NCI-H2029 treated with DMSO at 0.1 percent for 48 hours (cell line): ENCODE measurements at regions not wholly inside any gene's neighbourhood (a gene's known extent, or its start where the extent isn't known, plus 50 kb on each side); places are given as distances from the start of the nearest gene placed in this dataset.
"Not testable (repeated sequence)": the region's sequence is repeated elsewhere in the genome, so short reads cannot be mapped to it uniquely, and the experiment has no call there.

ENCODE experiments used
- DNase-seq: peaks from one replicate; lab custom pipeline; 2025; lab: John Stamatoyannopoulos, UW

DNA sequence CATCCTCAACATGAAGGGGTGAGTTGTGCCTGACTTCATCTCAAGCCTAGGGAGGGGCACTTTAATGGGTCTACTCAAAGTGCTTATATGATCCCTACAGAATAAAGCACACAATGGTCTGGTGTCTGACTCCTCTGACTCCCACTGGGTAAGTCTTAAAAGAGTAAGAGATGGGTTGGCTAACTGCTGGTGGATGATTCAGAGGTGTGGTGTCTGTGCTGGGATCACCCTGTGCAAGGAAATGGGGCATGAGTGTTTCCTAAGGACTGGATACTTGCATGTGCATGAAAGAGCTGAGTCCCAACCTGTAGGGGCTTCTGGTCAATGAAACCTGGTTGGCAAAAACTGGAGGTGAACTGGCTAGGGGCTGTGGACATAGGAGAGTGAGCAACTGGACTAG lies 158.8 kb downstream of the IL20RB start:
- no peak for DNase-seq

DNA sequence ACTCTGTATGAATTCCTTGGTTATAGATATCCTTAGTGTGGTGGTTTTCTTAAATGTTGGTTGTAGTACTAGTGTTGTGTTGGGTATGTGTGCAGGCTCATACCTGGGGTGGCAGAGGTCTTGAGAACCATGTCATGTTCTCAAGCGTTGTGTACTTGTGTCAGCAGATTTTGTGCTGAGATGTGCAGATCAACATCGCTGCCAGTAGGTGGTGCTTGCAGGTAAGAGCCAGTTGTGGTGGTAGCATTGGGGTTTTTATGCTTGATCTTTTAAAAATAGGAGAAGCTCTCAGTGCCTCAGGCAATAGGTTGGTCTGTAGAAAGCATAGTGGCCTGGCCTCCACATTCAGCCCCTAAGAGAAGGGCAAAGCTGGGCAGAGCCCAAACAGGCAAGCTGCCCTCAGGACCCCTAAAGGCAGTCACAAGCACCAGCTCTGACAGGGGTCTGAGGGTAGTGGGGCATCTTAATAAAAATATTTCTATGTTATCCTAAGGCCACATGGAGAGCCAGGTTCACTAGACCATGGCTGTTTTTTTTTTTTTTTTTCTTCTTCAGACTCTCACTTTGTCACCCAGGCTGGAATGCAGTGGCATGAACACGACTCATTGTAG lies 164.0 kb downstream of the IL20RB start:
- DNase-seq = peak; percentile 28

DNA sequence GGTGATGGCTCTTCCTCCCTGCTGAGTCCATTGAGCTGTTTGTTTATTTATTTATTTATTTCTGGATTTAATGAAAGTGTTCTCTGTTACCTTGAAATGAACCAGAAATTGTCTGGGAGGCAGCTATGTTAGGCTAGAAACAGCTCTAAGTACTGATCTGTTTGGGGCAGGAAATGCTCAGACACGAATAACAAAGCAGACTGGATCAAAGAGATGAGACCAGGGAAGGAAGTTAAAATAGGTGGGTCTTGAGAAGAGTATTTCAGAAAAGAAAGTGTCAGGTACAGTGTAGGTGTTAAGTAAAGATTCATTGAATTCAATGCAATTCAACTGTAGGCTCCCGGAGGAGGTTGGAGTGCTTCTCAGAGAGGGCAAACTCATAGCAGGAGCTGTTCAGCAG lies 173.3 kb downstream of the IL20RB start:
- no peak for DNase-seq

DNA sequence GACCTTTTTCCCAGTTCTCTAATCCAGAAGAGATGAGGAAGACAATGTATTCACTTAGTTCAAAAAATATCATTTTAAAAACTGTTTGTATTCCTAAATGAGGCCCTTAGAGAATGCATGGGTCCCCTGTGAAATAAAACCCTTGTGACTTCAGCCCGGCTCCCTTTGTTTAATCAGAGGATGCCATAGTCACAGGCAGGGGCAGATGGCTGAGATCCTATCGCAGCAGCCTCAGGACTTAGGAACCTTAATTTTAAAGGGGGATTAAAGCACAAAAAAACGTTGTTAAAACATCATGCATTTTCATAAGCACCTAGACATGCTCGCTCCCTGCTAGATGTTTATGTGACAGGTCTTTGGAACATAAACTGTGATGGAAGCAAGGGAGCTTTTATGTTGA lies 176.6 kb downstream of the IL20RB start:
- DNase-seq = no peak

DNA sequence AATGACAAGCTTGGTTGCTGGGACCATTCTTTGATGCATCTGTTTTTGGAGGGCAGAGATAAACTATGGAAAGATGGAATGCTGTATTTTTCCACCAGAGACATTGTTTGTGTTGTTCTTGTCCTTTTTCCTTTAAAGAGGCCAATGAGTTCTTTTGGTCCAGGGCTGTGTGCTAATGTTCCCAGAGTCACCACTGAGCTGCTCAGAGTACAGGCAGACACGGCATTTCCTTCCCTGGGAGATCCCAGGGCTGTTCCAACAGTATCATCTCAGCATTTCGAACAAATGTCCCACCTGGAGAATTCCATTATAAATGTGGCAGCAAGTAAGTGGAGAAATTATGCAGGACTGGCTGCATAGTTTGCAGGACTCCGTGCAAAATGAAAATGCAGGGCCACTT lies 190.6 kb downstream of the IL20RB start:
- no peak for DNase-seq

GRCh38 chr3:137148917-137149316 lies 191.1 kb downstream of the IL20RB start:
- DNase-seq = no peak

- DNase-seq = no peak
Measured at GRCh38 chr3:137150825-137151224, 193.0 kb downstream of the IL20RB start.

DNA sequence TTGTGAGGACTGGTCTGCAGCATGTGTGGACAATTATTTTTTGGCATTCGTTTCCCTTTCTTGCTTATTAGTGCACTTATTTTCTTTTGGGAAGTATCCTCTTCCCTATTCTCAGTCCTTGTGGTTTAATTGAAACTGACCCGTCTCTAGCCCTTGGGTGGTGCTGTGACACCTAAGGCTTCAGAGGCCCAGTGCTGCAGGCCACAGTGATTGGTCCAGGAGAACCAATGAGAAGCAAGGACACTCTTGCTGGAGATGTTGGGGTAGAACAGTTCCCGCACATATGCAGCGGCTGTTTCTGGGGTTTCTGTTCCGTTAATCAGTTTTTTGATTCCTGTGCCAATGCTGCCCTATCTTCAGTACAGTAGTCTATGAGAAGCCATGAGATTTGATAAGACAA lies 195.3 kb downstream of the IL20RB start:
- not testable (repeated sequence) for DNase-seq

GRCh38 chr3:137163241-137163871 lies 205.6 kb downstream of the IL20RB start:
- DNase-seq = no peak

DNA sequence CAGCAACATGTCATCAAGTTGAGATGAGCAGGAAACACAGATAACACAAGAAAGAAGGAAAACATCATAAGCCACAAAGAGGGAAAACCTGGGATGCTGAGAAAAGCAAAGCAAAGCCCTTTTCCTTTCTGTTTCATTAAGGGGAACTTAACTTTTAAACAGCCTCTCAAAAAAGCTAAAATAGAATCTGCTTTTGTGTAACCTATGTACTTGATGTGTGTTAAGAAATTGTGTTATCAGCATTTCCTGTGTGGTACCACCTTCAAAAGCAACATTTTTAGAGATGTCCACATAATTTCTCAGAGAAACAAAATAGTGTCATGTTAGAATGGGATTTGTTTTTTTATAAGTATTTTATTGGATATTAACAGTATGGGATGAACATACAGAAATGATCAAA lies 206.2 kb downstream of the IL20RB start:
- DNase-seq = no peak

GRCh38 chr3:137165117-137165806 lies 207.5 kb downstream of the IL20RB start:
- no peak for DNase-seq

- DNase-seq = no peak
Measured at GRCh38 chr3:137171834-137172603, 214.2 kb downstream of the IL20RB start.

GRCh38 chr3:137172728-137173127 lies 214.9 kb downstream of the IL20RB start:
- DNase-seq = no peak

- no peak for DNase-seq
Measured at GRCh38 chr3:137174514-137174913, 216.7 kb downstream of the IL20RB start.

DNA sequence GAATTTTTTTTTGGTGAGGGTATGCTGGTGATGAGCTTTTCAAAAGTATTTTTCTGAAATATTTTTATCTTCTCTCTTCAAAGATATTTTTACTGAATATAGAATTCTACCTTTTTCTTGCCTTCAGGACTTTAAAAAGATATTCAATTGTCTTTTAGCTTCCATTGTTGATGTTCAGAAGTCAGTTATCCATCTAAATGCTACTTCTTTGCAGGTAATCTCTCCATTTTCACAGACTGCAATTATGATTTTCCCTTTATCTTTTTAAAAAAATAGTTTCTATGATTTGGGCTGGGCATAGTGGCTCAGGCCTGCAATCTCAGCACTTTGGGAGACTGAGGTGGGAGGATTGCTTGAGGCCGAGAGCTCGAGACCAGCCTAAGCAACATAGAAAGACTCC lies 222.4 kb downstream of the IL20RB start:
- DNase-seq = no peak

DNA sequence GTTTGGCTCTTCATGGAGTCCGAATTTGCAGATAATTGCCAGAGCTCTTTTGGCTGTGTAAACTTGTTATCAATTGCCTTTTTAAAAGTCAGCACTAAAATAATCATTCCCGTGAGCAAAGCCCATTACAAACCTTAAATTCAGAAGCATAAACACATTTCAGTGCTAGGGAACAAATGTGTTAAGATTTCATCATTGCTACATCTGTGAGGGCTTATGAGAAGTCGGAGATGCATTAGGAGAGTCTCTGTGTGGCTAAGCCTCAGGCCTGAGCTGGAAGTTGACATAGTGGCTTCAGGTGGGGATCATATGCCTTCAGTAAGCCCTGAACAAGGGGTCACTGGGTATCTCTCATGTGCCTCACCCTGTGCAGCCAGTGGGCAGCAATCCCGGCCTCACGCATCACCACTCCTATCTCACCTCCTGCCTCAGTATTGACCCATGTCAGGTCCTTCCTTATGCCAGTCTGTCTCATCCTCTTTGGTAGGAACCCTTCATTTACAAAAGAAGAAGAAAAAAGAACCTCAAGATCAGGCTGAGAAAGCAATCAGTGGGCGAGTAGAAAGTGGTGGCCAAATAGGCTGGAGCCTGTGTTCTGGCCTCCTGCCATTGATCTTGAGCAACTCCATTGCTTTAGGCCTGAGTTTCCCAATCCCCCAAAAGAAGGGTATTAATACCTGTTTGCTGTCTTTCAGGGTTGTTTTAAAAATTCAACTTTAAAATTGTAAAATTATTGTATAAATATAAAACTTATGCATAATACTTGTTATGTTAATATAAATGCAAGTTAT lies 233.5 kb downstream of the IL20RB start:
- no peak for DNase-seq

- DNase-seq = no peak
Measured at GRCh38 chr3:137191951-137192350, 234.2 kb downstream of the IL20RB start.

DNA sequence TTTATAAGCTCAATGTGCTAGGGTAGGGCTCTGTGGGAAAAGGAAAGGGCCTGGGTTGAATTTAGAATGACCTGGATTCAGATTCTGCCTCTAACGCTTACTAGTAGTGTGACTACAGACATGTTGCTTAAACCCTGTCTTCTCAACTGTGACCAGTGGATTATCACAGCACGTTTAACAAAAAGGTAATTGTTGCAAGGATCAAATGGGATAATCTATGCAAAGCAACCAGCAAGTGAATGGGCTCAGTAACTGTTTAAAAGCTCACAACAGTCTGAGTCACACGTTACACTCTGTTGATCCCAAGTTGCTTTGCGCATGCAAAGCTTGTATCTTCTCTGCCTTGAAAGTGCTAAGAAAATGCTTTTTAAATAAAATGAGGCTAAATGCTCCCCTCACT lies 236.5 kb downstream of the IL20RB start:
- no peak for DNase-seq

- not testable (repeated sequence) for DNase-seq
Measured at GRCh38 chr3:137198374-137198773, 240.6 kb downstream of the IL20RB start.

GRCh38 chr3:137199678-137200077 lies 241.9 kb downstream of the IL20RB start:
- no peak for DNase-seq

- DNase-seq = no peak
Measured at GRCh38 chr3:137201066-137201465, 243.3 kb downstream of the IL20RB start.

GRCh38 chr3:137202941-137203340 lies 245.2 kb downstream of the IL20RB start:
- DNase-seq = no peak
